ENCODE measurements at regions not wholly inside any gene's neighbourhood (a gene's known extent, or its start where the extent isn't known, plus 50 kb on each side); places are given as distances from the start of the nearest gene placed in this dataset.

GRCh38 chr3:84742915-84743425 is 215.8 kb upstream of the CADM2 start:
- Histone ChIP-seq H3K23me2 (ENCODE audit: low read depth, low read length) (no peaks in the 10 kb centered on the region), H3K18ac (ENCODE audit: extremely low read depth, low read length) (no peak overlapping the region), H3K36me3 (ENCODE audit: control insufficient read depth in 2 of 4, insufficient read depth in 4 of 4, low read length in 3 of 4) (no peaks in the 10 kb centered on the region), H2BK5ac (ENCODE audit: low read depth, low read length) (no peak overlapping the region), H4K8ac (ENCODE audit: extremely low read depth, insufficient read depth, low read length) (no peak overlapping the region), H2AK5ac (ENCODE audit: low read depth, low read length) (no peak overlapping the region), H3K79me2 (ENCODE audit: control insufficient read depth in 1 of 2, insufficient read depth in 2 of 2, low read length in 2 of 2) (no peaks in the 10 kb centered on the region), H3K4me3 (ENCODE audit: extremely low read depth in 1 of 4, insufficient read depth in 2 of 4, low read depth in 3 of 4, low read length in 4 of 4) (no peak overlapping the region), H3K27me3 (replicated peaks in 1 of 4; ENCODE audit: control insufficient read depth in 3 of 4, extremely low read depth in 1 of 4, insufficient read depth in 3 of 4, low read length in 3 of 4) (no peaks in the 10 kb centered on the region), H3K4ac (replicated peaks; ENCODE audit: insufficient read length, low read depth, low read length) (no peak overlapping the region), H3K4me2 (ENCODE audit: insufficient read depth in 1 of 2, low read depth in 2 of 2, low read length in 2 of 2) (no peak overlapping the region), H2BK12ac (ENCODE audit: low read depth, low read length) (no peak overlapping the region), H4K91ac (replicated peaks; ENCODE audit: insufficient read length, low read length) (no peak overlapping the region), H3K9me3 (ENCODE audit: insufficient read depth in 2 of 2, low read depth in 1 of 2, low read length in 1 of 2) (no peaks in the 10 kb centered on the region), H3K56ac (replicated peaks; ENCODE audit: insufficient read length, low read depth, low read length) (no peak overlapping the region), H3K4me1 (replicated peaks in 1 of 4; ENCODE audit: control insufficient read depth in 3 of 4, insufficient read depth in 4 of 4, low read length in 3 of 4) (peaks cover 0 to 2% (median 0%) of the 10 kb centered on the region in 4 experiments; a peak in 1 of 7 replicates), H4K20me1 (replicated peaks in 1 of 2; ENCODE audit: control insufficient read depth in 1 of 2, insufficient read depth in 2 of 2, low read length in 2 of 2) (no peaks in the 10 kb centered on the region), H3K79me1 (ENCODE audit: low read depth, low read length) (no peaks in the 10 kb centered on the region), H3K27ac (ENCODE audit: low read depth, low read length) (no peak overlapping the region), H2AFZ (ENCODE audit: low read length) (no peak overlapping the region), H3K14ac (ENCODE audit: insufficient read length) (no peak overlapping the region), H2BK20ac (ENCODE audit: low read length) (no peak overlapping the region), H3K23ac (ENCODE audit: insufficient read length) (no peak overlapping the region), H3K9ac (replicated peaks in 1 of 4; ENCODE audit: extremely low read depth in 1 of 4, low read depth in 3 of 4, low read length in 3 of 4) (no peak overlapping the region), H4K5ac (ENCODE audit: insufficient read length, low read depth, low read length) (no peak overlapping the region), H2BK120ac (replicated peaks; ENCODE audit: low read depth, low read length) (no peak overlapping the region), H2BK15ac (ENCODE audit: low read length) (no peak overlapping the region)
- CTCF ChIA-PET (ENCODE audit: partially characterized antibody) = interaction anchor here (0.6 kb wide), 1 partner anchor 488 kb away, joined by 3 read pairs; no protein-coding TSS in a partner anchor
- TF ChIP-seq USF2 (IDR thresholded peaks at IDR 0.05; ENCODE audit: low read length) (no peak), SP4 (IDR thresholded peaks at IDR 0.05; ENCODE audit: low read length) (no peak), SP2 (IDR thresholded peaks at IDR 0.05; ENCODE audit: low read length) (no peak), PHF8 (conservative IDR thresholded peaks at IDR 0.05; ENCODE audit: low read depth, low read length) (no peak), CEBPB (IDR thresholded peaks at IDR 0.05; ENCODE audit: low read depth, low read length) (no peak), ZNF274 (IDR thresholded peaks at IDR 0.05; ENCODE audit: borderline replicate concordance, extremely low read depth, low read length) (no peak), MAFK (IDR thresholded peaks at IDR 0.05; ENCODE audit: low read depth, low read length) (no peak)
- FAIRE-seq (no peak), DNase-seq (ENCODE audit: low read depth in 1 of 2, low spot score in 2 of 2) (no peak)
- WGBS, 2 experiments (ENCODE audit: extremely low coverage in 1 of 2, insufficient coverage in 1 of 2, insufficient read length in 1 of 2, insufficient replicate concordance in 2 of 2, low coverage in 1 of 2, low lambda C conversion rate in 2 of 2, missing lambda C conversion rate in 1 of 2) = 88% methylated on average over 2 of the region's 2 CpGs; no CpG with 5 or more reads in 1 of the 2 experiments
- POLR2A ChIA-PET (ENCODE audit: partially characterized antibody) = no interaction called here
